Prostate gland (tissue), 2 donors: ENCODE measurements at regions not wholly inside any gene's neighbourhood (a gene's known extent, or its start where the extent isn't known, plus 50 kb on each side); places are given as distances from the start of the nearest gene placed in this dataset.

ENCODE experiments used
- CTCF ChIP-seq, 4 experiments: fragments of 200-600 bp in 2 of 4; fragments of 450-650 bp in 2 of 4; sonication (generic) in 2 of 4; IDR thresholded peaks; 1 replicate in 3 of 4; 2 replicates in 1 of 4; pipeline ENCODE4 v1.5.1; 2016 to 2019; ENCODE audit warnings: antibody characterized with exemption in 4 of 4, mild to moderate bottlenecking in 2 of 4, moderate library complexity in 2 of 4
- POLR2A ChIP-seq: fragments of 450-650 bp; IDR thresholded peaks from one replicate; pipeline ENCODE4 v1.6.1; 2016; ENCODE audit warnings: antibody characterized with exemption, mild to moderate bottlenecking
- POLR2AphosphoS5 ChIP-seq: sonication (generic); formaldehyde crosslinking; IDR thresholded peaks from one replicate; pipeline ENCODE4 v1.6.1; 2017; ENCODE audit warnings: antibody characterized with exemption

GRCh38 chr2:136362676-136363390 lies 244.9 kb upstream of the CXCR4 start:
- no peak for TF ChIP-seq CTCF (IDR thresholded peaks at IDR 0.05)
- no peak for TF ChIP-seq POLR2A
- no peak for TF ChIP-seq POLR2AphosphoS5
